Stimulated activated naive CD8-positive, alpha-beta T cell treated with anti-CD3 and anti-CD28 coated beads, Interleukin-15, Interleukin-2, amounts not matched to agents 100 ng/mL and 50 ng/mL, for 24 hours (primary cell): ENCODE measurements at regions not wholly inside any gene's neighbourhood (a gene's known extent, or its start where the extent isn't known, plus 50 kb on each side); places are given as distances from the start of the nearest gene placed in this dataset.

Experiments used
- H3K27ac Mint-ChIP-seq: one replicate; pipeline ENCODE4 v1.8.0; 2021; ENCODE audit warnings: mild to moderate bottlenecking, mixed read lengths
- H3K27me3 Mint-ChIP-seq: one replicate; pipeline ENCODE4 v1.8.0; 2021; ENCODE audit warnings: mixed read lengths
- H3K36me3 Mint-ChIP-seq: one replicate; pipeline ENCODE4 v1.8.0; 2021; ENCODE audit warnings: low read depth, mixed read lengths
- H3K4me1 Mint-ChIP-seq: one replicate; pipeline ENCODE4 v1.8.0; 2021; ENCODE audit warnings: low read depth, mixed read lengths
- H3K4me3 Mint-ChIP-seq: one replicate; pipeline ENCODE4 v1.8.0; 2021; ENCODE audit warnings: mild to moderate bottlenecking, mixed read lengths
- H3K9me3 Mint-ChIP-seq: one replicate; pipeline ENCODE4 v1.8.0; 2021; ENCODE audit warnings: mixed read lengths

DNA sequence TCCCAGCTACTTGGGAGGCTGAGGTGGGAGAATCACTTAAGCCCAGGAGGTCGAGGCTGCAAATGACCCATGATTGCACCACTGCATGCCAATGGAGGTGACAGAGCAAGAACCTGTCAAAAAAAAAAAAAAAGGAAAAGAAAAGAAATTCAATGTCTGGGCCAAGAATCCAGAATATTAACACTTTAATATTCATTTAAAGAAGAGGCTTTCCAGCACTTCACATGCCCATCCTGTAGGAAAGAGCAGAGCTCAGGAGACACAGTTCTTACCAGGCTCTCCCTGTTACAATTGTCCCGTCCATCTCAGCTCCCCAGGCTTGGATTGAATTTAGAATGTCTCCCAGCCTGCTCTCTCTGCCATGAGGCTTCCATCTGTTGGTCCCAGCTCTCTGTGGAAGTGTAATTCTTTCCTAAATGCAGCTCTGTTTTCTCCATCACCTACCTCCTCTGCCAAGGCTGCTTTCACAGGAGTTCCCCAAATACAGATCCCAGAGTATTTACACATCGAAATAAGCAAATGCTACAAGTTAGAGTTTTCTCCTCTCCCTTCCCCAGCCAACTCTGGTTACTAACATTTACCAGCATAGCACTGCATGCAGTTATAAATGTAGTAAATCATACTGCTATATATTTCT is 116.6 kb upstream of the CDC42BPA start:
- H3K4me3 Mint-ChIP-seq = no peak overlapping the region
- H3K27me3 Mint-ChIP-seq = peaks cover 32% of the 10 kb centered on the region
- no peak overlapping the region for H3K27ac Mint-ChIP-seq
- H3K4me1 Mint-ChIP-seq = no peaks in the 10 kb centered on the region
- no peaks in the 10 kb centered on the region for H3K36me3 Mint-ChIP-seq
- no peaks in the 10 kb centered on the region for H3K9me3 Mint-ChIP-seq

GRCh38 chr1:227433663-227434341 is 115.5 kb upstream of the CDC42BPA start:
- H3K4me1 Mint-ChIP-seq = no peaks in the 10 kb centered on the region

GRCh38 chr1:227432981-227433380 is 114.7 kb upstream of the CDC42BPA start:
- H3K36me3 Mint-ChIP-seq = no peaks in the 10 kb centered on the region
- H3K9me3 Mint-ChIP-seq = no peaks in the 10 kb centered on the region
- no peak overlapping the region for H3K27ac Mint-ChIP-seq
- peaks cover 22% of the 10 kb centered on the region for H3K27me3 Mint-ChIP-seq
- no peak overlapping the region for H3K4me3 Mint-ChIP-seq
- no peaks in the 10 kb centered on the region for H3K4me1 Mint-ChIP-seq

More at GRCh38 chr1:227433663-227434341, 115.5 kb upstream of the CDC42BPA start:
- Mint-ChIP-seq H3K9me3 (no peaks in the 10 kb centered on the region), H3K36me3 (no peaks in the 10 kb centered on the region), H3K27me3 (peaks cover 30% of the 10 kb centered on the region), H3K4me3 (no peak overlapping the region), H3K27ac (no peak overlapping the region)

DNA sequence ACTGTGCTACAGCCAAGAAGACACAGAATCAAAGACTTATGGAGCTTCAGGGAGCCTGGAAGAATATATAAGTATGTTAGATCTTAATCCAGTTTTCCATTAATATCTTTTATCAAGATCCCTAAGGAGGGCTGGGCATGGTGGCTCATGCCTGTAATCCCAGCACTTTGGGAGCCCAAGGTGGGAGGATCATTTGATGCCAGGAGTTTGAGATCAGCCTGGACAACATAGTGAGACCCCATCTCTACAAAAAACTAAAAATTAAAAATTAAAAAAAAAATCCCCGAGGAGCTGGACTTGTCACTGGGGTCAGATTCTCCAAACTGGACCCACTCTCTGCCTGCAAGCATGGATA is 113.9 kb upstream of the CDC42BPA start:
- Mint-ChIP-seq H3K36me3 (no peaks in the 10 kb centered on the region), H3K27ac (no peak overlapping the region), H3K27me3 (peaks cover 16% of the 10 kb centered on the region), H3K4me1 (no peaks in the 10 kb centered on the region), H3K4me3 (no peak overlapping the region), H3K9me3 (no peaks in the 10 kb centered on the region)

GRCh38 chr1:227429447-227430359 is 111.4 kb upstream of the CDC42BPA start:
- Mint-ChIP-seq H3K9me3 (no peaks in the 10 kb centered on the region), H3K4me3 (no peak overlapping the region), H3K4me1 (no peaks in the 10 kb centered on the region), H3K27ac (no peak overlapping the region), H3K27me3 (no peaks in the 10 kb centered on the region), H3K36me3 (no peaks in the 10 kb centered on the region)

- Mint-ChIP-seq H3K27ac (no peak overlapping the region), H3K4me1 (no peaks in the 10 kb centered on the region), H3K36me3 (no peaks in the 10 kb centered on the region), H3K9me3 (no peaks in the 10 kb centered on the region), H3K4me3 (no peak overlapping the region), H3K27me3 (peaks cover 6% of the 10 kb centered on the region)
Observed at GRCh38 chr1:227428803-227429202, 110.5 kb upstream of the CDC42BPA start.

DNA sequence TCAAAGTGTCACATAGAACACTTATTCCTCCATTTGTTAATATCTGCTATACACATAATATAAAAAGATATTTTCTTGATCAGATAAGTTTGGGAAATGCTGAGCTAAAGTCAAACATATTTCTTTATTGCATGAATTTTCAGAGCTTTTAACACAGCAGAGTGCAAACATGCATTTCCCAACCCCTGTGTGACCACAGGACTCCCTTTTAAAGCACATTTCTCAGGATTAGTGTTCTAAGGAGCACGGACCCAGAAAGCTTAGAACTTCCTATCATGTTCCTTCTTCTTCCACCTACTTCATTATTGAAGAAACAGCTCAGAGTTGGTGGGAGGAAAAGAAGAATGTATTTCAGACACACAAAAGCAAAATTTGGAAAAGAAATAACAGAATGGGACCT is 109.1 kb upstream of the CDC42BPA start:
- Mint-ChIP-seq H3K9me3 (no peaks in the 10 kb centered on the region), H3K4me1 (no peaks in the 10 kb centered on the region), H3K27ac (no peak overlapping the region), H3K4me3 (no peak overlapping the region), H3K27me3 (peaks cover 10% of the 10 kb centered on the region), H3K36me3 (no peaks in the 10 kb centered on the region)

DNA sequence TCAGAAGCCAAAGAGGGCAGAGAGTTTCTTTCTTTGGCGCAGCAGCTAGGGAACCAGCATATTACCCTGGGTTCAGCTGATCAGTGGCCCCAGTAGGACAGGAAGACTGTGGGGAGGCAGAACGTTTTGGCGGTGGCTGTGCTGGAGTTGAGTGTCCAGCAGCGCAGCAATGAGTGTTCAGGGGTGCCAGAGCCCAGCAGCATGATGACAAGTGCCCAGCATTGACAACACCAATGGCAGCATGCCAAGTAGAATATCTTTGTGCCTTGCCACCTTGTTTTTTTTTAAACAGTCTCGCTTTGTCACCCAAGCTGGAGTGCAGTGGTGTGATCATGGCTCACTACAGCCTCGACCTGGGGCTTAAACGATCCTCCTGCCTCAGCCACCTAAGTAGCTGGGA is 106.7 kb upstream of the CDC42BPA start:
- no peaks in the 10 kb centered on the region for H3K36me3 Mint-ChIP-seq
- no peaks in the 10 kb centered on the region for H3K4me1 Mint-ChIP-seq
- H3K27ac Mint-ChIP-seq = no peak overlapping the region
- peaks cover 16% of the 10 kb centered on the region for H3K27me3 Mint-ChIP-seq
- no peaks in the 10 kb centered on the region for H3K9me3 Mint-ChIP-seq
- no peak overlapping the region for H3K4me3 Mint-ChIP-seq

- Mint-ChIP-seq H3K27ac (no peak overlapping the region), H3K27me3 (peaks cover 17% of the 10 kb centered on the region)
Observed at GRCh38 chr1:227424159-227424680, 105.9 kb upstream of the CDC42BPA start.

GRCh38 chr1:227422581-227422980 is 104.3 kb upstream of the CDC42BPA start:
- Mint-ChIP-seq H3K27me3 (peaks cover 21% of the 10 kb centered on the region), H3K4me1 (no peaks in the 10 kb centered on the region), H3K9me3 (no peaks in the 10 kb centered on the region), H3K36me3 (no peaks in the 10 kb centered on the region), H3K4me3 (no peak overlapping the region), H3K27ac (no peak overlapping the region)

More at GRCh38 chr1:227424159-227424680, 105.9 kb upstream of the CDC42BPA start:
- Mint-ChIP-seq H3K9me3 (no peaks in the 10 kb centered on the region), H3K4me1 (no peaks in the 10 kb centered on the region), H3K36me3 (no peaks in the 10 kb centered on the region), H3K4me3 (no peak overlapping the region)

GRCh38 chr1:227420147-227420546 is 101.9 kb upstream of the CDC42BPA start:
- Mint-ChIP-seq H3K4me1 (no peaks in the 10 kb centered on the region), H3K4me3 (no peak overlapping the region), H3K27ac (no peak overlapping the region), H3K9me3 (no peaks in the 10 kb centered on the region), H3K27me3 (peaks cover 30% of the 10 kb centered on the region), H3K36me3 (no peaks in the 10 kb centered on the region)

GRCh38 chr1:227417756-227418480 is 99.6 kb upstream of the CDC42BPA start:
- Mint-ChIP-seq H3K27ac (no peak overlapping the region), H3K36me3 (no peaks in the 10 kb centered on the region), H3K9me3 (no peaks in the 10 kb centered on the region), H3K4me3 (no peak overlapping the region), H3K27me3 (peaks cover 26% of the 10 kb centered on the region), H3K4me1 (no peaks in the 10 kb centered on the region)

- H3K27me3 Mint-ChIP-seq = peaks cover 19% of the 10 kb centered on the region
- no peak overlapping the region for H3K4me3 Mint-ChIP-seq
- H3K9me3 Mint-ChIP-seq = no peaks in the 10 kb centered on the region
- no peaks in the 10 kb centered on the region for H3K4me1 Mint-ChIP-seq
- no peak overlapping the region for H3K27ac Mint-ChIP-seq
- no peaks in the 10 kb centered on the region for H3K36me3 Mint-ChIP-seq
Observed at GRCh38 chr1:227416156-227416830, 98.0 kb upstream of the CDC42BPA start.
